ENCODE measurements at regions not wholly inside any gene's neighbourhood (a gene's known extent, or its start where the extent isn't known, plus 50 kb on each side); places are given as distances from the start of the nearest gene placed in this dataset.

- POLR2A ChIA-PET = no interaction called here
- Histone ChIP-seq H3K4me3 (ENCODE audit: low read depth, low read length) (no peak overlapping the region), H3K36me3 (ENCODE audit: control insufficient read depth, insufficient read depth, low read length) (no peaks in the 10 kb centered on the region), H3K27me3 (ENCODE audit: control insufficient read depth, insufficient read depth, low read length) (no peaks in the 10 kb centered on the region)
- no peak for DNase-seq (ENCODE audit: low read depth)
- CTCF ChIA-PET = no interaction called here
- no peak for TF ChIP-seq CTCF (IDR thresholded peaks at IDR 0.05; ENCODE audit: insufficient read depth, low read depth, low read length)
Observed at GRCh38 chr22:48793949-48794348, 1033.7 kb downstream of the BRD1 start.

- Histone ChIP-seq H3K27me3 (ENCODE audit: control insufficient read depth, insufficient read depth, low read length) (no peaks in the 10 kb centered on the region), H3K4me3 (ENCODE audit: low read depth, low read length) (no peak overlapping the region), H3K36me3 (ENCODE audit: control insufficient read depth, insufficient read depth, low read length) (no peaks in the 10 kb centered on the region)
- DNase-seq (ENCODE audit: low read depth) = no peak
- ChIA-PET CTCF (no interaction called here), POLR2A (no interaction called here)
- TF ChIP-seq CTCF (IDR thresholded peaks at IDR 0.05; ENCODE audit: insufficient read depth, low read depth, low read length) = no peak
Observed at GRCh38 chr22:48786679-48786996, 1041.0 kb downstream of the BRD1 start.

- no peaks in the 10 kb centered on the region for H3K27me3 ChIP-seq (ENCODE audit: control insufficient read depth, insufficient read depth, low read length)
- no peak for TF ChIP-seq CTCF (IDR thresholded peaks at IDR 0.05; ENCODE audit: insufficient read depth, low read depth, low read length)
- ChIA-PET POLR2A (no interaction called here), CTCF (no interaction called here)
- no peak overlapping the region for H3K4me3 ChIP-seq (ENCODE audit: low read depth, low read length)
- no peak for DNase-seq (ENCODE audit: low read depth)
- H3K36me3 ChIP-seq (ENCODE audit: control insufficient read depth, insufficient read depth, low read length) = no peaks in the 10 kb centered on the region
Observed at GRCh38 chr22:48785792-48786678, 1041.6 kb downstream of the BRD1 start.

GRCh38 chr22:48784701-48785503 lies 1042.8 kb downstream of the BRD1 start:
- H3K4me3 ChIP-seq (ENCODE audit: low read depth, low read length) = no peak overlapping the region
- H3K36me3 ChIP-seq (ENCODE audit: control insufficient read depth, insufficient read depth, low read length) = no peaks in the 10 kb centered on the region
- CTCF ChIA-PET = no interaction called here
- no peaks in the 10 kb centered on the region for H3K27me3 ChIP-seq (ENCODE audit: control insufficient read depth, insufficient read depth, low read length)
- no peak for TF ChIP-seq CTCF (IDR thresholded peaks at IDR 0.05; ENCODE audit: insufficient read depth, low read depth, low read length)
- no peak for DNase-seq (ENCODE audit: low read depth)
- POLR2A ChIA-PET = no interaction called here

- Histone ChIP-seq H3K36me3 (ENCODE audit: control insufficient read depth, insufficient read depth, low read length) (no peaks in the 10 kb centered on the region), H3K27me3 (ENCODE audit: control insufficient read depth, insufficient read depth, low read length) (no peaks in the 10 kb centered on the region), H3K4me3 (ENCODE audit: low read depth, low read length) (no peak overlapping the region)
- no peak for TF ChIP-seq CTCF (IDR thresholded peaks at IDR 0.05; ENCODE audit: insufficient read depth, low read depth, low read length)
- ChIA-PET POLR2A (no interaction called here), CTCF (no interaction called here)
- no peak for DNase-seq (ENCODE audit: low read depth)
Observed at GRCh38 chr22:48783821-48784266, 1043.8 kb downstream of the BRD1 start.

Measured in BJ (cell line).